ENCODE measurements at regions not wholly inside any gene's neighbourhood (a gene's known extent, or its start where the extent isn't known, plus 50 kb on each side); places are given as distances from the start of the nearest gene placed in this dataset.
A peak's percentile ranks its signal among the peaks of the same experiment; 100 is the strongest.

DNA sequence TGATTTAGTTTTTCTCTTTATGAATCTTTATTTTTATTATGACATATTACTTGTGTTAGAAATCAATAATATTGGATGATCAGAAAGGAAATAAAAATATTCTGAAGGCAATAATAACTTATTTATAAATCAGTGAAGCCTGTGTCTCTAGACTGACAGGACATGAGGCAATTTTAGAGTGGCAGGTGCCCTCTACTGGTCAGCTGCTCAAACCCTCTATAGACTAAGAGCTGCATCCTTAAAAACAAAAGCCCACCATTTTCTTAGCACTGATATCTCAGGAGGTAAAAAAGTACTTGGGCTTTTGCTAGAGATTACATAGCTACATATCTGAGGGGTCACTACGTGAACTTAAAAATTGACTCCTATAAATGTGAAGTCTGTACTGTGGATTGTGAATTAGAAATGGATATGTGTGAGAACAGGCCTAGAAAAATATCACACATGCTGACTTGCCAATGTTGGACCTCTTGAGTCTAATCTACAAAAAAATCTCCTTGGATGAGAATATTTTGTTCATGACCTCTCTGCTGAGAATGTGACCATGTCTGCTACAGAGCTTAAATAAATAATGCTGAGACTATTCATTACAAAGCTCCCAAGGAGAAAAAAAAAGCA, 597.9 kb upstream of the ADAMTS5 start:
- ATAC-seq, result peak; percentile 85
- Histone ChIP-seq H3K9me2 (ENCODE audit: insufficient read depth) (no peaks in the 10 kb centered on the region), H3K4me1 (ENCODE audit: insufficient read depth) (no peaks in the 10 kb centered on the region), H3K36me3 (ENCODE audit: insufficient read depth) (no peaks in the 10 kb centered on the region), H3K79me2 (replicated peaks; ENCODE audit: insufficient read depth) (no peaks in the 10 kb centered on the region), H4K20me1 (replicated peaks; ENCODE audit: insufficient read depth) (no peaks in the 10 kb centered on the region), H3K27ac (ENCODE audit: low read depth) (no peak overlapping the region), H3K4me2 (no peak overlapping the region), H3K4me3 (no peak overlapping the region), H3F3A (replicated peaks; ENCODE audit: low read depth) (no peaks in the 10 kb centered on the region), H3K27me3 (ENCODE audit: insufficient read depth) (no peaks in the 10 kb centered on the region), H2AFZ (no peak overlapping the region)
- H3K36me3 Mint-ChIP-seq (ENCODE audit: low read depth), result no peaks in the 10 kb centered on the region
- DNase-seq (ENCODE audit: low spot score), result peak; percentile 58
- H3K9me3 Mint-ChIP-seq, result no peaks in the 10 kb centered on the region
- no peak overlapping the region for H3K4me3 Mint-ChIP-seq
- peaks cover under 1% of the 10 kb centered on the region for H3K27me3 Mint-ChIP-seq (ENCODE audit: insufficient read depth, low read depth, poor library complexity)
- TF ChIP-seq EZH2 (IDR thresholded peaks at IDR 0.05; ENCODE audit: low read depth, unreplicated experiment), result no peak
- TF ChIP-seq, protein P1, sequence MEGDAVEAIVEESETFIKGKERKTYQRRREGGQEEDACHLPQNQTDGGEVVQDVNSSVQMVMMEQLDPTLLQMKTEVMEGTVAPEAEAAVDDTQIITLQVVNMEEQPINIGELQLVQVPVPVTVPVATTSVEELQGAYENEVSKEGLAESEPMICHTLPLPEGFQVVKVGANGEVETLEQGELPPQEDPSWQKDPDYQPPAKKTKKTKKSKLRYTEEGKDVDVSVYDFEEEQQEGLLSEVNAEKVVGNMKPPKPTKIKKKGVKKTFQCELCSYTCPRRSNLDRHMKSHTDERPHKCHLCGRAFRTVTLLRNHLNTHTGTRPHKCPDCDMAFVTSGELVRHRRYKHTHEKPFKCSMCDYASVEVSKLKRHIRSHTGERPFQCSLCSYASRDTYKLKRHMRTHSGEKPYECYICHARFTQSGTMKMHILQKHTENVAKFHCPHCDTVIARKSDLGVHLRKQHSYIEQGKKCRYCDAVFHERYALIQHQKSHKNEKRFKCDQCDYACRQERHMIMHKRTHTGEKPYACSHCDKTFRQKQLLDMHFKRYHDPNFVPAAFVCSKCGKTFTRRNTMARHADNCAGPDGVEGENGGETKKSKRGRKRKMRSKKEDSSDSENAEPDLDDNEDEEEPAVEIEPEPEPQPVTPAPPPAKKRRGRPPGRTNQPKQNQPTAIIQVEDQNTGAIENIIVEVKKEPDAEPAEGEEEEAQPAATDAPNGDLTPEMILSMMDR (conservative IDR thresholded peaks at IDR 0.05; ENCODE audit: low read depth in 2 of 2), result peak; percentile 78 to 93
- no peak for TF ChIP-seq STAT1 (IDR thresholded peaks at IDR 0.05; ENCODE audit: unreplicated experiment)
- TF ChIP-seq, protein P2, sequence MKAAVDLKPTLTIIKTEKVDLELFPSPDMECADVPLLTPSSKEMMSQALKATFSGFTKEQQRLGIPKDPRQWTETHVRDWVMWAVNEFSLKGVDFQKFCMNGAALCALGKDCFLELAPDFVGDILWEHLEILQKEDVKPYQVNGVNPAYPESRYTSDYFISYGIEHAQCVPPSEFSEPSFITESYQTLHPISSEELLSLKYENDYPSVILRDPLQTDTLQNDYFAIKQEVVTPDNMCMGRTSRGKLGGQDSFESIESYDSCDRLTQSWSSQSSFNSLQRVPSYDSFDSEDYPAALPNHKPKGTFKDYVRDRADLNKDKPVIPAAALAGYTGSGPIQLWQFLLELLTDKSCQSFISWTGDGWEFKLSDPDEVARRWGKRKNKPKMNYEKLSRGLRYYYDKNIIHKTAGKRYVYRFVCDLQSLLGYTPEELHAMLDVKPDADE (IDR thresholded peaks at IDR 0.05), result no peak
- TF ChIP-seq POLR2AphosphoS5 (IDR thresholded peaks at IDR 0.05; ENCODE audit: low read depth), result no peak
- H3K4me1 Mint-ChIP-seq, result no peaks in the 10 kb centered on the region
- no peak overlapping the region for H3K27ac Mint-ChIP-seq

DNA sequence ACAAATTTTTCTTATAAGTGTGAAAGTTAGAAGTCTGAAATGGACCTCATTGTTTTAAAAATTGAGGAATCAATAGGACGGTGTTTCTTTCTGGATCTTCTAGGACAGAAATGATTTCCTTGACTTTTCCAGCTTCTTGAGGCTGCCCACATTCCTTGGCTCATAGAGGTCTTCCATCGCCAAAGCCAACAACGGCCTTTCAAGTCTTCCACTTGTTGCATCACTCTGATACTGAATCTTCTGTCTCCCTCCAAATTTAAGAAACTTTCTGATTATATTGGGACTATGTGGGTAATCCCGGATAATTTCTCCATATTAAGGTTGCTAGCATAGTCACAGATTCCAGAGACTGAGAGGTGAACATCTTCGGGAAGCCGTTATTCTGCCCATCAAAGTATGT, 595.4 kb upstream of the ADAMTS5 start:
- DNase-seq (ENCODE audit: low spot score), result no peak
- Histone ChIP-seq H3K79me2 (replicated peaks; ENCODE audit: insufficient read depth) (no peaks in the 10 kb centered on the region), H3K27me3 (ENCODE audit: insufficient read depth) (no peaks in the 10 kb centered on the region), H3K9me2 (ENCODE audit: insufficient read depth) (no peaks in the 10 kb centered on the region), H2AFZ (no peak overlapping the region), H3K36me3 (ENCODE audit: insufficient read depth) (no peaks in the 10 kb centered on the region), H3F3A (replicated peaks; ENCODE audit: low read depth) (no peaks in the 10 kb centered on the region), H3K4me1 (ENCODE audit: insufficient read depth) (0 out of 2 replicates have a peak, but pooled peaks cover 4% of the 10 kb centered on the region), H3K27ac (ENCODE audit: low read depth) (no peak overlapping the region), H3K4me3 (no peak overlapping the region), H3K4me2 (no peak overlapping the region), H4K20me1 (replicated peaks; ENCODE audit: insufficient read depth) (no peaks in the 10 kb centered on the region)
- no peaks in the 10 kb centered on the region for H3K27me3 Mint-ChIP-seq (ENCODE audit: insufficient read depth, low read depth, poor library complexity)
- H3K4me3 Mint-ChIP-seq, result no peak overlapping the region
- no peaks in the 10 kb centered on the region for H3K9me3 Mint-ChIP-seq
- no peak for ATAC-seq
- no peaks in the 10 kb centered on the region for H3K36me3 Mint-ChIP-seq (ENCODE audit: low read depth)
- H3K4me1 Mint-ChIP-seq, result peaks cover 6% of the 10 kb centered on the region; the same call in 2 of the 3 replicates
- no peak overlapping the region for H3K27ac Mint-ChIP-seq
- TF ChIP-seq POLR2AphosphoS5 (IDR thresholded peaks at IDR 0.05; ENCODE audit: low read depth) (no peak), EZH2 (IDR thresholded peaks at IDR 0.05; ENCODE audit: low read depth, unreplicated experiment) (no peak), ZNF114 (CRISPR knock-in tag; IDR thresholded peaks at IDR 0.05) (no peak), NANOG (IDR thresholded peaks at IDR 0.05; ENCODE audit: borderline replicate concordance) (no peak), CREB1 (CRISPR knock-in tag; IDR thresholded peaks at IDR 0.05; ENCODE audit: low read depth) (no peak), STAT1 (IDR thresholded peaks at IDR 0.05; ENCODE audit: unreplicated experiment) (no peak), EZH2phosphoT487 (IDR thresholded peaks at IDR 0.05; ENCODE audit: unreplicated experiment) (no peak), ZNF331 (CRISPR knock-in tag; IDR thresholded peaks at IDR 0.05; ENCODE audit: low read depth) (no peak)
- TF ChIP-seq, protein P3, sequence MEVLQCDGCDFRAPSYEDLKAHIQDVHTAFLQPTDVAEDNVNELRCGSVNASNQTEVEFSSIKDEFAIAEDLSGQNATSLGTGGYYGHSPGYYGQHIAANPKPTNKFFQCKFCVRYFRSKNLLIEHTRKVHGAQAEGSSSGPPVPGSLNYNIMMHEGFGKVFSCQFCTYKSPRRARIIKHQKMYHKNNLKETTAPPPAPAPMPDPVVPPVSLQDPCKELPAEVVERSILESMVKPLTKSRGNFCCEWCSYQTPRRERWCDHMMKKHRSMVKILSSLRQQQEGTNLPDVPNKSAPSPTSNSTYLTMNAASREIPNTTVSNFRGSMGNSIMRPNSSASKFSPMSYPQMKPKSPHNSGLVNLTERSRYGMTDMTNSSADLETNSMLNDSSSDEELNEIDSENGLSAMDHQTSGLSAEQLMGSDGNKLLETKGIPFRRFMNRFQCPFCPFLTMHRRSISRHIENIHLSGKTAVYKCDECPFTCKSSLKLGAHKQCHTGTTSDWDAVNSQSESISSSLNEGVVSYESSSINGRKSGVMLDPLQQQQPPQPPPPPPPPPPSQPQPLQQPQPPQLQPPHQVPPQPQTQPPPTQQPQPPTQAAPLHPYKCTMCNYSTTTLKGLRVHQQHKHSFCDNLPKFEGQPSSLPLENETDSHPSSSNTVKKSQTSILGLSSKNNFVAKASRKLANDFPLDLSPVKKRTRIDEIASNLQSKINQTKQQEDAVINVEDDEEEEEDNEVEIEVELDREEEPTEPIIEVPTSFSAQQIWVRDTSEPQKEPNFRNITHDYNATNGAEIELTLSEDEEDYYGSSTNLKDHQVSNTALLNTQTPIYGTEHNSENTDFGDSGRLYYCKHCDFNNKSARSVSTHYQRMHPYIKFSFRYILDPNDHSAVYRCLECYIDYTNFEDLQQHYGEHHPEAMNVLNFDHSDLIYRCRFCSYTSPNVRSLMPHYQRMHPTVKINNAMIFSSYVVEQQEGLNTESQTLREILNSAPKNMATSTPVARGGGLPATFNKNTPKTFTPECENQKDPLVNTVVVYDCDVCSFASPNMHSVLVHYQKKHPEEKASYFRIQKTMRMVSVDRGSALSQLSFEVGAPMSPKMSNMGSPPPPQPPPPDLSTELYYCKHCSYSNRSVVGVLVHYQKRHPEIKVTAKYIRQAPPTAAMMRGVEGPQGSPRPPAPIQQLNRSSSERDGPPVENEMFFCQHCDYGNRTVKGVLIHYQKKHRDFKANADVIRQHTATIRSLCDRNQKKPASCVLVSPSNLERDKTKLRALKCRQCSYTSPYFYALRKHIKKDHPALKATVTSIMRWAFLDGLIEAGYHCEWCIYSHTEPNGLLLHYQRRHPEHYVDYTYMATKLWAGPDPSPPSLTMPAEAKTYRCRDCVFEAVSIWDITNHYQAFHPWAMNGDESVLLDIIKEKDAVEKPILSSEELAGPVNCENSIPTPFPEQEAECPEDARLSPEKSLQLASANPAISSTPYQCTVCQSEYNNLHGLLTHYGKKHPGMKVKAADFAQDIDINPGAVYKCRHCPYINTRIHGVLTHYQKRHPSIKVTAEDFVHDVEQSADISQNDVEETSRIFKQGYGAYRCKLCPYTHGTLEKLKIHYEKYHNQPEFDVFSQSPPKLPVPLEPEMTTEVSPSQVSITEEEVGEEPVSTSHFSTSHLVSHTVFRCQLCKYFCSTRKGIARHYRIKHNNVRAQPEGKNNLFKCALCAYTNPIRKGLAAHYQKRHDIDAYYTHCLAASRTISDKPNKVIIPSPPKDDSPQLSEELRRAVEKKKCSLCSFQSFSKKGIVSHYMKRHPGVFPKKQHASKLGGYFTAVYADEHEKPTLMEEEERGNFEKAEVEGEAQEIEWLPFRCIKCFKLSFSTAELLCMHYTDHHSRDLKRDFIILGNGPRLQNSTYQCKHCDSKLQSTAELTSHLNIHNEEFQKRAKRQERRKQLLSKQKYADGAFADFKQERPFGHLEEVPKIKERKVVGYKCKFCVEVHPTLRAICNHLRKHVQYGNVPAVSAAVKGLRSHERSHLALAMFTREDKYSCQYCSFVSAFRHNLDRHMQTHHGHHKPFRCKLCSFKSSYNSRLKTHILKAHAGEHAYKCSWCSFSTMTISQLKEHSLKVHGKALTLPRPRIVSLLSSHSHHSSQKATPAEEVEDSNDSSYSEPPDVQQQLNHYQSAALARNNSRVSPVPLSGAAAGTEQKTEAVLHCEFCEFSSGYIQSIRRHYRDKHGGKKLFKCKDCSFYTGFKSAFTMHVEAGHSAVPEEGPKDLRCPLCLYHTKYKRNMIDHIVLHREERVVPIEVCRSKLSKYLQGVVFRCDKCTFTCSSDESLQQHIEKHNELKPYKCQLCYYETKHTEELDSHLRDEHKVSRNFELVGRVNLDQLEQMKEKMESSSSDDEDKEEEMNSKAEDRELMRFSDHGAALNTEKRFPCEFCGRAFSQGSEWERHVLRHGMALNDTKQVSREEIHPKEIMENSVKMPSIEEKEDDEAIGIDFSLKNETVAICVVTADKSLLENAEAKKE (CRISPR knock-in tag; IDR thresholded peaks at IDR 0.05), result no peak
- TF ChIP-seq, protein P2 (IDR thresholded peaks at IDR 0.05), result no peak

Measured in GM23338 (cell line).